Endodermal cell (in vitro differentiated cells): ENCODE measurements at regions not wholly inside any gene's neighbourhood (a gene's known extent, or its start where the extent isn't known, plus 50 kb on each side); places are given as distances from the start of the nearest gene placed in this dataset.

Experiments
- DNase-seq: peaks from one replicate; pipeline ENCODE4 v3.0.0-alpha.2; 2017
- H3K27ac ChIP-seq: 2 replicates; pipeline ENCODE4 v1.5.1; 2013; ENCODE audit warnings: mild to moderate bottlenecking, low read depth, low read length, moderate library complexity
- H3K27me3 ChIP-seq: 2 replicates; pipeline ENCODE4 v1.6.1; 2013; ENCODE audit warnings: mild to moderate bottlenecking, low read length, moderate library complexity; ENCODE audit not compliant: insufficient read depth, control insufficient read depth, poor library complexity, severe bottlenecking
- H3K36me3 ChIP-seq: 2 replicates; pipeline ENCODE4 v1.7.0; 2013; ENCODE audit warnings: mild to moderate bottlenecking, low read length, moderate library complexity; ENCODE audit not compliant: control insufficient read depth, insufficient read depth
- H3K4me1 ChIP-seq: one replicate; pipeline ENCODE4 v1.7.0; 2013; ENCODE audit warnings: low read length; ENCODE audit not compliant: control insufficient read depth, insufficient read depth
- H3K4me3 ChIP-seq: 2 replicates; pipeline ENCODE4 v1.5.1; 2013; ENCODE audit warnings: mild to moderate bottlenecking, low read length, moderate library complexity
- H3K9ac ChIP-seq: 2 replicates; pipeline ENCODE4 v1.6.1; 2013; ENCODE audit warnings: mild to moderate bottlenecking, low read length, moderate library complexity; ENCODE audit not compliant: poor library complexity, severe bottlenecking; ENCODE audit errors: extremely low read depth
- H3K9me3 ChIP-seq: 2 replicates; pipeline ENCODE4 v1.6.1; 2013; ENCODE audit warnings: mild to moderate bottlenecking, low read length, moderate library complexity; ENCODE audit not compliant: control insufficient read depth
- H3K27ac Mint-ChIP-seq: 2 replicates; pipeline ENCODE4 v1.8.0; 2020; ENCODE audit warnings: mixed read lengths
- H3K27me3 Mint-ChIP-seq: 2 replicates; pipeline ENCODE4 v1.8.0; 2021; ENCODE audit warnings: mild to moderate bottlenecking, mixed read lengths; ENCODE audit not compliant: insufficient read depth
- H3K36me3 Mint-ChIP-seq: 2 replicates; pipeline ENCODE4 v1.8.0; 2020; ENCODE audit warnings: low read depth, mixed read lengths
- H3K4me1 Mint-ChIP-seq: 2 replicates; pipeline ENCODE4 v1.8.0; 2020; ENCODE audit warnings: mixed read lengths
- H3K4me3 Mint-ChIP-seq: 2 replicates; pipeline ENCODE4 v1.8.0; 2020; ENCODE audit warnings: mild to moderate bottlenecking, moderate library complexity, mixed read lengths
- H3K9me3 Mint-ChIP-seq: 2 replicates; pipeline ENCODE4 v1.8.0; 2020; ENCODE audit warnings: mild to moderate bottlenecking, mixed read lengths
- CTCF ChIP-seq: fragments of 200-600 bp; sonication (generic); conservative IDR thresholded peaks from 2 replicates; pipeline ENCODE4 v1.5.0; 2021; ENCODE audit warnings: antibody characterized with exemption, mild to moderate bottlenecking
- WGBS, 2 experiments: methylation state at CpG; one replicate each; pipeline versions ENCODE4 v1.1.5 to v1.1.7; 2013; ENCODE audit warnings: missing lambda C conversion rate in 2 of 2, mixed read lengths in 1 of 2; ENCODE audit not compliant: insufficient coverage in 1 of 2, insufficient read length in 1 of 2; 5-methylcytosine and 5-hydroxymethylcytosine counted together

- TF ChIP-seq CTCF = no peak
- no peaks in the 10 kb centered on the region for H3K36me3 Mint-ChIP-seq
- peak; percentile 18 for DNase-seq
- H3K4me3 ChIP-seq = no peak overlapping the region
- H3K4me3 Mint-ChIP-seq = no peak overlapping the region
- no peaks in the 10 kb centered on the region for H3K9me3 ChIP-seq
- H3K27ac Mint-ChIP-seq = no peak overlapping the region
- H3K9ac ChIP-seq = no peak overlapping the region
- H3K9me3 Mint-ChIP-seq = no peaks in the 10 kb centered on the region
- 89 to 100% methylated on average over 1 to 6 of the region's 6 CpGs for WGBS, 2 experiments
- H3K36me3 ChIP-seq = no peaks in the 10 kb centered on the region
- H3K27ac ChIP-seq = no peak overlapping the region
- H3K27me3 ChIP-seq = peaks cover 22% of the 10 kb centered on the region
- peaks cover 14% of the 10 kb centered on the region for H3K27me3 Mint-ChIP-seq
- H3K4me1 Mint-ChIP-seq = no peaks in the 10 kb centered on the region
- no peaks in the 10 kb centered on the region for H3K4me1 ChIP-seq
Observed at GRCh38 chr11:134569195-134569594, 157.2 kb upstream of the B3GAT1 start.

GRCh38 chr11:134566311-134566710 lies 154.3 kb upstream of the B3GAT1 start:
- Histone ChIP-seq H3K4me3 (no peak overlapping the region), H3K4me1 (no peaks in the 10 kb centered on the region), H3K27ac (no peak overlapping the region), H3K27me3 (no peaks in the 10 kb centered on the region), H3K9ac (no peak overlapping the region), H3K9me3 (no peaks in the 10 kb centered on the region), H3K36me3 (no peaks in the 10 kb centered on the region)
- Mint-ChIP-seq H3K27me3 (peaks cover 2% of the 10 kb centered on the region), H3K4me1 (no peaks in the 10 kb centered on the region), H3K27ac (no peak overlapping the region), H3K4me3 (no peak overlapping the region), H3K9me3 (no peaks in the 10 kb centered on the region), H3K36me3 (no peaks in the 10 kb centered on the region)
- no peak for TF ChIP-seq CTCF
- peak; percentile 31 for DNase-seq
- 83 to 90% methylated on average over 3 to 4 of the region's 4 CpGs for WGBS, 2 experiments

GRCh38 chr11:134565343-134565891 lies 153.4 kb upstream of the B3GAT1 start:
- no peak overlapping the region for H3K4me3 Mint-ChIP-seq
- H3K9me3 Mint-ChIP-seq = no peaks in the 10 kb centered on the region
- Histone ChIP-seq H3K4me1 (no peaks in the 10 kb centered on the region), H3K4me3 (no peak overlapping the region), H3K9me3 (no peaks in the 10 kb centered on the region), H3K9ac (no peak overlapping the region), H3K36me3 (no peaks in the 10 kb centered on the region), H3K27me3 (no peaks in the 10 kb centered on the region), H3K27ac (no peak overlapping the region)
- WGBS, 2 experiments = 79 to 89% methylated on average over 11 to 12 of the region's 12 CpGs
- H3K4me1 Mint-ChIP-seq = no peaks in the 10 kb centered on the region
- H3K36me3 Mint-ChIP-seq = no peaks in the 10 kb centered on the region
- H3K27me3 Mint-ChIP-seq = no peaks in the 10 kb centered on the region
- TF ChIP-seq CTCF = no peak
- peak; percentile 32 for DNase-seq
- no peak overlapping the region for H3K27ac Mint-ChIP-seq
